Endothelial cell (in vitro differentiated cells): ENCODE measurements at regions not wholly inside any gene's neighbourhood (a gene's known extent, or its start where the extent isn't known, plus 50 kb on each side); places are given as distances from the start of the nearest gene placed in this dataset.
A peak's percentile ranks its signal among the peaks of the same experiment; 100 is the strongest.

Experiments used
- DNase-seq: peaks from one replicate; pipeline ENCODE4 v3.0.0; 2021; ENCODE audit warnings: low spot score
- H3K27ac Mint-ChIP-seq: one replicate; pipeline ENCODE4 v1.8.0; 2021; ENCODE audit warnings: mixed read lengths, inconsistent platforms; ENCODE audit not compliant: unreplicated experiment
- H3K27me3 Mint-ChIP-seq: one replicate; pipeline ENCODE4 v1.8.0; 2021; ENCODE audit warnings: mild to moderate bottlenecking, moderate library complexity, mixed read lengths, inconsistent platforms; ENCODE audit not compliant: unreplicated experiment
- H3K36me3 Mint-ChIP-seq: one replicate; pipeline ENCODE4 v1.8.0; 2021; ENCODE audit warnings: mild to moderate bottlenecking, low read depth, mixed read lengths, inconsistent platforms; ENCODE audit not compliant: unreplicated experiment
- H3K4me1 Mint-ChIP-seq: one replicate; pipeline ENCODE4 v1.8.0; 2021; ENCODE audit warnings: mild to moderate bottlenecking, mixed read lengths, inconsistent platforms; ENCODE audit not compliant: unreplicated experiment
- H3K4me3 Mint-ChIP-seq: one replicate; pipeline ENCODE4 v1.8.0; 2021; ENCODE audit warnings: mild to moderate bottlenecking, mixed read lengths, inconsistent platforms; ENCODE audit not compliant: unreplicated experiment
- H3K9me3 Mint-ChIP-seq: one replicate; pipeline ENCODE4 v1.8.0; 2021; ENCODE audit warnings: mixed read lengths, inconsistent platforms; ENCODE audit not compliant: unreplicated experiment
- CTCF ChIP-seq: fragments of 200-600 bp; sonication (generic); IDR thresholded peaks from one replicate; pipeline ENCODE4 v1.5.0; 2021; ENCODE audit warnings: antibody characterized with exemption; ENCODE audit not compliant: unreplicated experiment

- Mint-ChIP-seq H3K27ac (no peak overlapping the region), H3K4me3 (no peak overlapping the region), H3K27me3 (peaks cover 5% of the 10 kb centered on the region), H3K4me1 (peaks cover 10% of the 10 kb centered on the region), H3K36me3 (peaks cover 3% of the 10 kb centered on the region), H3K9me3 (no peaks in the 10 kb centered on the region)
- no peak for DNase-seq
- TF ChIP-seq CTCF = no peak
Observed at GRCh38 chr22:27668828-27669797, 132.4 kb downstream of the MN1 start.

- DNase-seq = no peak
- TF ChIP-seq CTCF = no peak
- Mint-ChIP-seq H3K27me3 (peaks cover 5% of the 10 kb centered on the region), H3K36me3 (peaks cover 3% of the 10 kb centered on the region), H3K9me3 (no peaks in the 10 kb centered on the region), H3K4me3 (peak overlapping the region; percentile 52), H3K27ac (peak overlapping the region; percentile 80), H3K4me1 (peaks cover 10% of the 10 kb centered on the region)
Observed at GRCh38 chr22:27669798-27670599, 131.6 kb downstream of the MN1 start.

GRCh38 chr22:27670701-27671412 lies 130.7 kb downstream of the MN1 start:
- peak; percentile 77 for DNase-seq
- Mint-ChIP-seq H3K4me3 (no peak overlapping the region), H3K9me3 (no peaks in the 10 kb centered on the region), H3K27me3 (peaks cover 5% of the 10 kb centered on the region), H3K4me1 (peaks cover 10% of the 10 kb centered on the region), H3K36me3 (peaks cover 3% of the 10 kb centered on the region), H3K27ac (peak overlapping the region; percentile 83)
- TF ChIP-seq CTCF = no peak

GRCh38 chr22:27671413-27671935 lies 130.1 kb downstream of the MN1 start:
- no peak for DNase-seq
- Mint-ChIP-seq H3K4me3 (no peak overlapping the region), H3K36me3 (peaks cover 3% of the 10 kb centered on the region), H3K4me1 (peaks cover 10% of the 10 kb centered on the region), H3K9me3 (no peaks in the 10 kb centered on the region), H3K27ac (peak overlapping the region; percentile 83), H3K27me3 (peaks cover 5% of the 10 kb centered on the region)
- no peak for TF ChIP-seq CTCF
